ENCODE measurements at regions not wholly inside any gene's neighbourhood (a gene's known extent, or its start where the extent isn't known, plus 50 kb on each side); places are given as distances from the start of the nearest gene placed in this dataset.
A peak's percentile ranks its signal among the peaks of the same experiment; 100 is the strongest.
"Not testable (repeated sequence)": the region's sequence is repeated elsewhere in the genome, so short reads cannot be mapped to it uniquely, and the experiment has no call there.

GRCh38 chr2:76697439-76697838 lies 824.7 kb downstream of the LRRTM4 start:
- intact Hi-C loops (cut with DNase I, micrococcal nuclease); DNase-seq; ATAC-seq: not testable (repeated sequence)

- DNase-seq (no peak), ATAC-seq (no peak)
- intact Hi-C loops (cut with DNase I, micrococcal nuclease) = no loop called here
These were observed 829.3 kb downstream of the LRRTM4 start for GRCh38 chr2:76692908-76693307.

- DNase-seq (no peak), ATAC-seq (no peak)
- intact Hi-C loops (cut with DNase I, micrococcal nuclease) = no loop called here
These were observed 833.4 kb downstream of the LRRTM4 start for GRCh38 chr2:76688732-76689131.

- intact Hi-C loops (cut with DNase I, micrococcal nuclease) = no loop called here
- DNase-seq (no peak), ATAC-seq (no peak)
These were observed 834.3 kb downstream of the LRRTM4 start for GRCh38 chr2:76687923-76688322.

- no peak for DNase-seq
- intact Hi-C loops (cut with DNase I, micrococcal nuclease) = no loop called here
- peak; percentile 60 for ATAC-seq
These were observed 837.4 kb downstream of the LRRTM4 start for GRCh38 chr2:76684756-76685155.

- ATAC-seq (peak; percentile 80), DNase-seq (peak in 1 of 2 donors; percentile 19)
- intact Hi-C loops (cut with DNase I, micrococcal nuclease) = no loop called here
These were observed 843.2 kb downstream of the LRRTM4 start for GRCh38 chr2:76679025-76679396.

GRCh38 chr2:76678383-76679024 lies 843.7 kb downstream of the LRRTM4 start:
- DNase-seq (no peak), ATAC-seq (peak; percentile 90)
- intact Hi-C loops (cut with DNase I, micrococcal nuclease) = no loop called here

- DNase-seq = no peak
- no peak for ATAC-seq
- intact Hi-C loops (cut with DNase I, micrococcal nuclease) = no loop called here
These were observed 847.0 kb downstream of the LRRTM4 start for GRCh38 chr2:76675212-76675611.

- DNase-seq = peak; percentile 27 to 52
- peak; percentile 99 for ATAC-seq
- intact Hi-C loops (cut with DNase I, micrococcal nuclease) = no loop called here
These were observed 849.4 kb downstream of the LRRTM4 start for GRCh38 chr2:76672798-76673197.

- DNase-seq (no peak), ATAC-seq (no peak)
- intact Hi-C loops (cut with DNase I, micrococcal nuclease) = no loop called here
These were observed 852.2 kb downstream of the LRRTM4 start for GRCh38 chr2:76669966-76670465.

- no peak for ATAC-seq
- intact Hi-C loops (cut with DNase I, micrococcal nuclease) = no loop called here
- DNase-seq = no peak
These were observed 853.9 kb downstream of the LRRTM4 start for GRCh38 chr2:76668279-76668678.

- DNase-seq (peak; percentile 9 to 24), ATAC-seq (peak; percentile 74)
- intact Hi-C loops (cut with DNase I, micrococcal nuclease) = no loop called here
These were observed 854.3 kb downstream of the LRRTM4 start for GRCh38 chr2:76667821-76668271.

GRCh38 chr2:76642129-76642528 lies 880.0 kb downstream of the LRRTM4 start:
- intact Hi-C loops (cut with DNase I, micrococcal nuclease) = no loop called here
- no peak for ATAC-seq
- no peak for DNase-seq

- intact Hi-C loops (cut with DNase I, micrococcal nuclease) = no loop called here
- DNase-seq = no peak
- no peak for ATAC-seq
These were observed 880.7 kb downstream of the LRRTM4 start for GRCh38 chr2:76641506-76641905.

GRCh38 chr2:76640905-76641304 lies 881.3 kb downstream of the LRRTM4 start:
- no peak for DNase-seq
- ATAC-seq = no peak

GRCh38 chr2:76639171-76639680 lies 883.0 kb downstream of the LRRTM4 start:
- ATAC-seq (no peak), DNase-seq (no peak)
- intact Hi-C loops (cut with DNase I, micrococcal nuclease) = no loop called here

More at GRCh38 chr2:76640905-76641304, 881.3 kb downstream of the LRRTM4 start:
- intact Hi-C loops (cut with DNase I, micrococcal nuclease) = no loop called here

- ATAC-seq (no peak), DNase-seq (no peak)
- intact Hi-C loops (cut with DNase I, micrococcal nuclease) = no loop called here
These were observed 888.8 kb downstream of the LRRTM4 start for GRCh38 chr2:76633276-76633921.

GRCh38 chr2:76625101-76625500 lies 897.1 kb downstream of the LRRTM4 start:
- no peak for ATAC-seq
- DNase-seq = no peak
- intact Hi-C loops (cut with DNase I, micrococcal nuclease) = no loop called here

GRCh38 chr2:76613330-76613729 lies 902.6 kb upstream of the GCFC2 start:
- intact Hi-C loops (cut with DNase I, micrococcal nuclease) = no loop called here
- DNase-seq = no peak
- ATAC-seq = no peak

- intact Hi-C loops (cut with DNase I, micrococcal nuclease) = no loop called here
- no peak for ATAC-seq
- DNase-seq = no peak
These were observed 902.0 kb upstream of the GCFC2 start for GRCh38 chr2:76612764-76613163.

All from left colon (tissue), 2 donors.